HEK293 (cell line): ENCODE measurements at regions not wholly inside any gene's neighbourhood (a gene's known extent, or its start where the extent isn't known, plus 50 kb on each side); places are given as distances from the start of the nearest gene placed in this dataset.

Experiments
- ATF2 ChIP-seq: fragments of 450-650 bp; formaldehyde crosslinking; IDR thresholded peaks from 2 replicates; pipeline ENCODE4 v1.5.1; 2016; ENCODE audit warnings: missing biosample characterization, missing genetic modification characterization, low read depth
- BCL6B ChIP-seq: fragments of 450-650 bp; formaldehyde crosslinking; IDR thresholded peaks from 2 replicates; pipeline ENCODE4 v1.5.1; 2017; ENCODE audit warnings: missing biosample characterization, missing genetic modification characterization
- GLI4 ChIP-seq: fragments of 450-650 bp; formaldehyde crosslinking; IDR thresholded peaks from 2 replicates; pipeline ENCODE4 v1.5.1; 2016; ENCODE audit warnings: missing biosample characterization, missing genetic modification characterization
- GLIS2 ChIP-seq: fragments of 450-650 bp; formaldehyde crosslinking; IDR thresholded peaks from 2 replicates; pipeline ENCODE4 v1.5.1; 2016; ENCODE audit warnings: missing biosample characterization, missing genetic modification characterization
- HOXD13 ChIP-seq: sonication (generic); formaldehyde crosslinking; IDR thresholded peaks from 2 replicates; pipeline ENCODE4 v1.8.0; 2022; ENCODE audit warnings: missing genetic modification reagents, borderline replicate concordance
- KLF16 ChIP-seq: fragments of 450-650 bp; formaldehyde crosslinking; IDR thresholded peaks from 2 replicates; pipeline ENCODE4 v1.5.1; 2017; ENCODE audit warnings: missing biosample characterization, missing genetic modification characterization
- MYNN ChIP-seq: fragments of 450-650 bp; formaldehyde crosslinking; IDR thresholded peaks from 2 replicates; pipeline ENCODE4 v1.5.1; 2016; ENCODE audit warnings: missing biosample characterization, missing genetic modification characterization, borderline replicate concordance
- REPIN1 ChIP-seq: fragments of 450-650 bp; formaldehyde crosslinking; IDR thresholded peaks from 2 replicates; pipeline ENCODE4 v1.5.1; 2017; ENCODE audit warnings: missing biosample characterization, missing genetic modification characterization, low read depth
- SCRT2 ChIP-seq: fragments of 450-650 bp; formaldehyde crosslinking; IDR thresholded peaks from 2 replicates; pipeline ENCODE4 v1.5.1; 2016; ENCODE audit warnings: missing biosample characterization, missing genetic modification characterization
- YY1 ChIP-seq: fragments of 450-650 bp; formaldehyde crosslinking; IDR thresholded peaks from 2 replicates; pipeline ENCODE4 v1.5.1; 2018; ENCODE audit warnings: missing biosample characterization, missing genetic modification characterization
- ZBTB11 ChIP-seq: fragments of 450-650 bp; formaldehyde crosslinking; conservative IDR thresholded peaks from 2 replicates; pipeline ENCODE4 v1.5.1; 2016; ENCODE audit warnings: low read depth, missing biosample characterization, missing genetic modification characterization
- ZBTB26 ChIP-seq: fragments of 450-650 bp; formaldehyde crosslinking; optimal IDR thresholded peaks from 2 replicates; pipeline ENCODE3; 2016; ENCODE audit warnings: missing biosample characterization, mild to moderate bottlenecking, missing genetic modification characterization
- ZIC2 ChIP-seq: fragments of 450-650 bp; formaldehyde crosslinking; IDR thresholded peaks from 2 replicates; pipeline ENCODE4 v1.5.1; 2016; ENCODE audit warnings: missing biosample characterization, missing genetic modification characterization
- ZNF132 ChIP-seq: fragments of 450-650 bp; formaldehyde crosslinking; IDR thresholded peaks from 2 replicates; pipeline ENCODE4 v1.5.1; 2017; ENCODE audit warnings: missing biosample characterization, missing genetic modification characterization, borderline replicate concordance
- ZNF202 ChIP-seq: fragments of 450-650 bp; formaldehyde crosslinking; IDR thresholded peaks from 2 replicates; pipeline ENCODE4 v1.5.1; 2016; ENCODE audit warnings: missing biosample characterization, missing genetic modification characterization, borderline replicate concordance
- ZNF214 ChIP-seq: fragments of 450-650 bp; formaldehyde crosslinking; IDR thresholded peaks from 2 replicates; pipeline ENCODE4 v1.5.1; 2017; ENCODE audit warnings: missing biosample characterization, mild to moderate bottlenecking, missing genetic modification characterization, borderline replicate concordance
- ZNF221 ChIP-seq: fragments of 450-650 bp; formaldehyde crosslinking; IDR thresholded peaks from 2 replicates; pipeline ENCODE4 v1.5.1; 2017; ENCODE audit warnings: missing biosample characterization, missing genetic modification characterization, borderline replicate concordance
- ZNF239 ChIP-seq: fragments of 450-650 bp; formaldehyde crosslinking; IDR thresholded peaks from 2 replicates; pipeline ENCODE4 v1.5.1; 2016; ENCODE audit warnings: missing biosample characterization, missing genetic modification characterization
- ZNF24 ChIP-seq: fragments of 450-650 bp; formaldehyde crosslinking; IDR thresholded peaks from 2 replicates; pipeline ENCODE4 v1.5.1; 2016; ENCODE audit warnings: missing biosample characterization, missing genetic modification characterization
- ZNF341 ChIP-seq: fragments of 450-650 bp; formaldehyde crosslinking; IDR thresholded peaks from 2 replicates; pipeline ENCODE4; 2016; ENCODE audit warnings: low read depth, missing biosample characterization, missing genetic modification characterization
- ZNF350 ChIP-seq: fragments of 450-650 bp; formaldehyde crosslinking; IDR thresholded peaks from 2 replicates; pipeline ENCODE4 v1.5.0; 2017; ENCODE audit warnings: missing biosample characterization, mild to moderate bottlenecking, missing genetic modification characterization
- ZNF404 ChIP-seq: fragments of 450-650 bp; formaldehyde crosslinking; IDR thresholded peaks from 2 replicates; pipeline ENCODE4 v1.5.1; 2017; ENCODE audit warnings: missing biosample characterization, missing genetic modification characterization
- ZNF501 ChIP-seq: fragments of 450-650 bp; formaldehyde crosslinking; IDR thresholded peaks from 2 replicates; pipeline ENCODE4 v1.5.1; 2016; ENCODE audit warnings: missing biosample characterization, missing genetic modification characterization
- ZNF558 ChIP-seq: fragments of 450-650 bp; formaldehyde crosslinking; IDR thresholded peaks from 2 replicates; pipeline ENCODE4 v1.5.1; 2016; ENCODE audit warnings: missing biosample characterization, missing genetic modification characterization
- ZNF621 ChIP-seq: fragments of 450-650 bp; formaldehyde crosslinking; IDR thresholded peaks from 2 replicates; pipeline ENCODE4 v1.5.1; 2017; ENCODE audit warnings: missing biosample characterization, missing genetic modification characterization
- ZNF629 ChIP-seq: fragments of 450-650 bp; formaldehyde crosslinking; IDR thresholded peaks from 2 replicates; pipeline ENCODE4 v1.5.1; 2017; ENCODE audit warnings: missing biosample characterization, missing genetic modification characterization
- ZNF645 ChIP-seq: fragments of 450-650 bp; formaldehyde crosslinking; IDR thresholded peaks from 2 replicates; pipeline ENCODE4; 2016; ENCODE audit warnings: missing biosample characterization, missing genetic modification characterization
- ZNF660 ChIP-seq: fragments of 450-650 bp; IDR thresholded peaks from 2 replicates; pipeline ENCODE4 v1.5.1; 2018; ENCODE audit warnings: missing biosample characterization, mild to moderate bottlenecking, missing genetic modification characterization
- ZNF777 ChIP-seq: fragments of 450-650 bp; formaldehyde crosslinking; IDR thresholded peaks from 2 replicates; pipeline ENCODE4 v1.5.1; 2017; ENCODE audit warnings: missing biosample characterization, missing genetic modification characterization, borderline replicate concordance
- ZNF785 ChIP-seq: fragments of 450-650 bp; formaldehyde crosslinking; IDR thresholded peaks from 2 replicates; pipeline ENCODE4 v1.5.1; 2016; ENCODE audit warnings: missing biosample characterization, missing genetic modification characterization
- ZNF792 ChIP-seq: fragments of 450-650 bp; formaldehyde crosslinking; IDR thresholded peaks from 2 replicates; pipeline ENCODE4 v1.5.1; 2016; ENCODE audit warnings: missing biosample characterization, missing genetic modification characterization
- ZNF837 ChIP-seq: fragments of 450-650 bp; formaldehyde crosslinking; IDR thresholded peaks from 2 replicates; pipeline ENCODE4 v1.5.1; 2016; ENCODE audit warnings: missing biosample characterization, missing genetic modification characterization
- ZSCAN23 ChIP-seq: fragments of 450-650 bp; formaldehyde crosslinking; IDR thresholded peaks from 2 replicates; pipeline ENCODE4 v1.5.1; 2016; ENCODE audit warnings: missing biosample characterization, missing genetic modification characterization

GRCh38 chr6:27795697-27796494, 116.3 kb downstream of the OR2B2 start (continued):
- TF ChIP-seq ZNF660 (tag by site-specific recombination) (peak; percentile 96), GLI4 (tag by site-specific recombination) (no peak), ZNF239 (tag by site-specific recombination) (no peak), ZNF404 (tag by site-specific recombination) (no peak), YY1 (tag by site-specific recombination) (0 out of 2 replicates have a peak, but pooled peaks have one; percentile 24), ZNF214 (0 out of 2 replicates have a peak, but pooled peaks have one; percentile 16), ZNF221 (no peak), GLIS2 (tag by site-specific recombination) (no peak), KLF16 (tag by site-specific recombination) (no peak), BCL6B (tag by site-specific recombination) (no peak), ZNF837 (tag by site-specific recombination) (no peak), ZNF350 (tag by site-specific recombination) (no peak), ZNF132 (tag by site-specific recombination) (no peak), ZBTB11 (tag by site-specific recombination) (no peak), ZNF792 (tag by site-specific recombination) (no peak), ZNF785 (no peak), ZNF558 (tag by site-specific recombination) (peak; percentile 41; the same call in 1 of the 2 replicates), ZNF629 (peak; percentile 83), ATF2 (tag by site-specific recombination) (peak; percentile 15; the same call in 1 of the 2 replicates), ZNF777 (tag by site-specific recombination) (no peak), ZNF621 (no peak), REPIN1 (tag by site-specific recombination) (no peak), ZNF341 (no peak), ZBTB26 (tag by site-specific recombination) (no peak), HOXD13 (CRISPR knock-in tag) (no peak), MYNN (tag by site-specific recombination) (peak; percentile 96), SCRT2 (peak; percentile 93), ZNF501 (tag by site-specific recombination) (peak; percentile 83), ZSCAN23 (tag by site-specific recombination) (no peak), ZNF645 (tag by site-specific recombination) (no peak), ZIC2 (tag by site-specific recombination) (no peak), ZNF202 (tag by site-specific recombination) (no peak), ZNF24 (tag by site-specific recombination) (peak; percentile 84)
